Fibroblast of pulmonary artery (primary cell): ENCODE measurements at regions not wholly inside any gene's neighbourhood (a gene's known extent, or its start where the extent isn't known, plus 50 kb on each side); places are given as distances from the start of the nearest gene placed in this dataset.

ENCODE experiments used
- DNase-seq: peaks from one replicate; pipeline ENCODE4 v3.0.0-alpha.2; 2010; ENCODE audit warnings: low read depth
- H3K4me3 ChIP-seq: replicated peaks from 2 replicates; pipeline ENCODE4 v1.5.1; 2011; ENCODE audit warnings: low read depth, mild to moderate bottlenecking, control low read depth, low read length, moderate library complexity
- TF ChIP-seq, protein P1 (sequence below): IDR thresholded peaks from 2 replicates; pipeline ENCODE4 v1.5.1; 2011; ENCODE audit warnings: mild to moderate bottlenecking, control low read depth, low read length, inconsistent platforms; ENCODE audit errors: missing control alignments

DNA sequence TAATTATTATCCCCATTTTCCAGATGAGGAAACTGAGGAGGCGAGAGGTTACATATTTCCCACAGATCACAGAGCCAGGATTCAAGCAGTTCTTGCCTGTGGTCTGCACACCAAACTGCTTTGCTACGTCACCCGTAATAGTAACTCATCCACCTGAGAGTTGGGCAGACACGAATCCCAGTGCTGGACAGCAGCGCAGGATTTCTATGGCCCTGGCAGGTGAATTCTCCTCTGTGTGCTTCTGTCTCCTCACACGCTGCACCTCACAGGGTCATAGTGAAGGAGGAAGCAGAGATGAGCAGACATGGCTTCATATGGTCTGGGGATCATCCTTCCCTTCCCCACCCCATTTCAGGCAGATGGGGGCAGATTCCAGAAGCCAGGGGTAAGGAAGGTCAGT lies 127.0 kb upstream of the LRFN2 start:
- no peak overlapping the region for H3K4me3 ChIP-seq
- TF ChIP-seq, protein P1, sequence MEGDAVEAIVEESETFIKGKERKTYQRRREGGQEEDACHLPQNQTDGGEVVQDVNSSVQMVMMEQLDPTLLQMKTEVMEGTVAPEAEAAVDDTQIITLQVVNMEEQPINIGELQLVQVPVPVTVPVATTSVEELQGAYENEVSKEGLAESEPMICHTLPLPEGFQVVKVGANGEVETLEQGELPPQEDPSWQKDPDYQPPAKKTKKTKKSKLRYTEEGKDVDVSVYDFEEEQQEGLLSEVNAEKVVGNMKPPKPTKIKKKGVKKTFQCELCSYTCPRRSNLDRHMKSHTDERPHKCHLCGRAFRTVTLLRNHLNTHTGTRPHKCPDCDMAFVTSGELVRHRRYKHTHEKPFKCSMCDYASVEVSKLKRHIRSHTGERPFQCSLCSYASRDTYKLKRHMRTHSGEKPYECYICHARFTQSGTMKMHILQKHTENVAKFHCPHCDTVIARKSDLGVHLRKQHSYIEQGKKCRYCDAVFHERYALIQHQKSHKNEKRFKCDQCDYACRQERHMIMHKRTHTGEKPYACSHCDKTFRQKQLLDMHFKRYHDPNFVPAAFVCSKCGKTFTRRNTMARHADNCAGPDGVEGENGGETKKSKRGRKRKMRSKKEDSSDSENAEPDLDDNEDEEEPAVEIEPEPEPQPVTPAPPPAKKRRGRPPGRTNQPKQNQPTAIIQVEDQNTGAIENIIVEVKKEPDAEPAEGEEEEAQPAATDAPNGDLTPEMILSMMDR = no peak
- DNase-seq = no peak

DNA sequence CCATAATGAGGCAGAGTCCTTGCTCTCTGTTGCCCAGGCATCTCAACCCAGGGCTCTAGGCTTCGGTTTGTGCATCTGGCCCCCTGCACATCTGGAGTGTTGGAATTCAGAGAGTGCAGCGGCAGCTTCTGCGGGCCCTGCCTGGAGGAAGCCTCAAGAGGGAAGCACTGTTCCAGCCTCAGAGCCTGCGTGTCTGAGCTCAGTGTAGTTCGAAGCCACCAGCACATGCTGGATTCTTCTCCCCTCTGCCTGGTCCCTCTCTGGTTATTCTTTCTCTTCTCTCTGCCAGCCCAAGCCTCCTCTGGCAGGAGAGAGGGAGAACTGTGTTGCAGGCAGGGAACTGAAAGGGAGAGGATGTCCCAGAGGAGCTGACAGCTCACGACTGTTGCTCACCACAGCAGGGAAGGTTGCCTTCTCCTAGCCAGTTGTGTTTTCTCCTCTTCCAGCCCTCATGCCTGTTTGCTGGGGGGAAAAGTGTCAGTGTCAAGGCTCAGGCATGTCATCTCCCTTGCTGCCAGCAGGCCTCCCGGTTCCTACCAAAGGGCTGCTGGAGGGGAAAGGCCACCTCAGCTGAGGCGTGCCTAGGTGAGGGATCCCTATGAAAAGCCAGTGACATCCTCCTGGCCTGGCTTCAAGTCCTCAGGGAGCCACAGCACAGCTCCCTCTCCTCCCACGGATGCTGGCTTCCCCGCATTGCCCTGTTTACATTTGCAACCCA lies 126.0 kb upstream of the LRFN2 start:
- no peak overlapping the region for H3K4me3 ChIP-seq
- TF ChIP-seq, protein P1 = no peak
- DNase-seq = no peak

DNA sequence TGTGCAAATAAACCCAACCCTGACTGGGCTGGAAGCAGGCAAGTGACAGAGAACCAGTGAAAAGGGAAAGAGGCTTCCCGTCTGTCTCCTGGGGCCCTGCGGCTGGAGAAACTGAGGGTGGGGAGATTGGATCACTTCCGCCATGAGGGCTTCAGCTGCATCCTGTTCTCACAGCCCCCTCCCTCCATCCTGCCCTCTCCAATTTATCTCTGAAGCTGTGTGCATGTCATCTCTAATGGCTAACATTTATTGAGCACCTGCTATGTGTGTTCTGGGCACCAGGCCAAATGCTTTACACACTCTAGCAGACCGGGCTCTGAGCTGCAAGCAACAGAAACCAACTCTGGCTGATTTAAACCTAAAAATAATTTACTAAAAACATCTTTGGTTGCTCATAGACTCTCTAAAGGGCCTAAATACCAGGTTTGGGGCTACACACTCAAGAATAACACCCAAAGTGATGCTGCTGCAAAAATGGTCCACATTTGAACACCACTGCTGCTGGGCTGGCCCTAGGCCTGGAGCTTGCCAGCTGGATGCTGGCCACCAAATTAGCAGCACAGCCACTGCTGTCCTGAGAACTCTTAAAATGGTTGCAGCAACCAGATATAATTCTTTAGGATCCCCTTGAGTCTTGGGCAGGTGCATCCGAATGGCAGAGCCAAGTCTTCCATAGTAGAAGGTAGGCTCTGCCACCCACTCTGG lies 123.6 kb upstream of the LRFN2 start:
- no peak for DNase-seq
- TF ChIP-seq, protein P1 = no peak
- H3K4me3 ChIP-seq = no peak overlapping the region

DNA sequence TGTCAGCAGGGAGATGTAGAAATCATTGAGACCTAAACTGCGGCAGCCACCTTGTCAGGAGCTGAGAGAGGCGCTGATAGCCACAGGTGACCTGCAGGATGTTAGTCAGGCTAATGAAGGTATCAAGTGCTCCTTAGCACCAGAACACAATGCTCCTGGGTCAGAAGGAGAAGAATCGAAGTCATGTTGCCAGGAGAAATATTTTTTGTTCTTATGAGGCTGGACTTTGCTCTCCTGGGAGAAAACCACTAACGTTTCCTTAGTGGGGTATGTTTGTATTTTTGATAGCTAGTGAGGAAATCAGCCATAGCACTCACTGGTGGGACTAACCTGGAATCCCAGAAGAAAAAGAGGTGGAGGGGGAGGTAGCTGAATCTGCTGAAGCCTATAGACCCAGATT lies 120.9 kb upstream of the LRFN2 start:
- DNase-seq = no peak
- no peak overlapping the region for H3K4me3 ChIP-seq
- TF ChIP-seq, protein P1 = no peak

DNA sequence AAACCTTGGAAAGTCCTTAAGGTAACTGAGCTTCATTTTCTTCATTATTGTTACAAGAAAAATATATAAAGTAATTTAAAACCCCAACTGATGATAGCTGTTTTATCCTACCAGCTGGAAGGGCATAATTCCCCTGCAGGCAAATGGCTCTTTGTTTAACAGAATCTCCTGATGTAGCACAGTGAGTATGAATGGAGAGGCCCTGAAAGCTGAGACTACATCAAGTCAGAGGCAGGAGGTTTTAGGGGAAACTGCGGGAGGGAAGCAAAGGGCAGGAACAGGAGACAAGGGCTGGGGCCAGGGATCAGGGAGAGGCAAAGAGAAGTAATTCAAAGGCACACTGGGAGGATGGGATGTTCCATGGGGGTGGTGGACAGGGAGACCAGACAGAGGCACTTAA lies 119.0 kb upstream of the LRFN2 start:
- TF ChIP-seq, protein P1 = no peak
- H3K4me3 ChIP-seq = no peak overlapping the region
- DNase-seq = no peak

DNA sequence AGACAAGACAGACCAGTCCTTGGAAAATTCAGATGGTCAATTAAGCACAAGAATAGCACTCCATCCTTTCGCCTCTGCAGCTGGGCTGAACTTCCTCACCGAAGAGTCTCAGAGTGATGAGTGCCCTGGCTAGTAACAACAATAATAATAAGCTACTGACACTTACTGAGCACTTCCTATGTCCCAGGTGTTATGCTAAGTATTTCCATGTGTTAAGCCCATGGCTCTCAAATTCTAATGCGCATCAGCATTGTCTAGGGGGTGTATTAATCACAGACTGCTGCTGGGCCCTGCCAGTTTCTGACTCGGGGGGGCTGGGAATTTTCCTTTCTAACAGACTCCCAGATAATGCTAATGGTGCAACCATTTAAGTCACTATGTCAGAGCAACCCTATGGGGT lies 118.2 kb upstream of the LRFN2 start:
- H3K4me3 ChIP-seq = no peak overlapping the region
- no peak for DNase-seq
- TF ChIP-seq, protein P1 = no peak
